Kidney epithelial cell (primary cell): ENCODE measurements at regions not wholly inside any gene's neighbourhood (a gene's known extent, or its start where the extent isn't known, plus 50 kb on each side); places are given as distances from the start of the nearest gene placed in this dataset.

Experiments
- DNase-seq: peaks from one replicate; pipeline ENCODE4 v3.0.0-alpha.2; 2010; ENCODE audit warnings: low read depth
- H3K27me3 ChIP-seq: 2 replicates; pipeline ENCODE4 v1.6.0; 2011; ENCODE audit warnings: low read length; ENCODE audit not compliant: control insufficient read depth, insufficient read depth
- H3K36me3 ChIP-seq: 2 replicates; pipeline ENCODE4 v1.5.1; 2011; ENCODE audit warnings: low read length; ENCODE audit not compliant: control insufficient read depth, insufficient read depth
- H3K4me3 ChIP-seq: 2 replicates; pipeline ENCODE4 v1.5.1; 2011; ENCODE audit warnings: low read depth, mild to moderate bottlenecking, control low read depth, low read length
- CTCF ChIP-seq: IDR thresholded peaks from 2 replicates; pipeline ENCODE4 v1.5.1; 2011; ENCODE audit warnings: mild to moderate bottlenecking, moderate library complexity, low read length, control low read depth, inconsistent platforms; ENCODE audit not compliant: insufficient read depth, poor library complexity, severe bottlenecking

- H3K4me3 ChIP-seq: no peak overlapping the region
- no peaks in the 10 kb centered on the region for H3K27me3 ChIP-seq
- H3K36me3 ChIP-seq: no peaks in the 10 kb centered on the region
- TF ChIP-seq CTCF: no peak
- no peak for DNase-seq
Observed at GRCh38 chr2:145958611-145959010, 1438.7 kb upstream of the ZEB2 start.

GRCh38 chr2:145957929-145958328 lies 1438.0 kb upstream of the ZEB2 start:
- no peak for TF ChIP-seq CTCF
- H3K4me3 ChIP-seq: no peak overlapping the region
- DNase-seq: no peak
- H3K27me3 ChIP-seq: no peaks in the 10 kb centered on the region
- H3K36me3 ChIP-seq: no peaks in the 10 kb centered on the region

- no peak for TF ChIP-seq CTCF
- DNase-seq: no peak
- Histone ChIP-seq H3K4me3 (no peak overlapping the region), H3K36me3 (no peaks in the 10 kb centered on the region), H3K27me3 (no peaks in the 10 kb centered on the region)
Observed at GRCh38 chr2:145939949-145940348, 1420.0 kb upstream of the ZEB2 start.

- DNase-seq: no peak
- H3K36me3 ChIP-seq: no peaks in the 10 kb centered on the region
- no peak for TF ChIP-seq CTCF
- no peaks in the 10 kb centered on the region for H3K27me3 ChIP-seq
- no peak overlapping the region for H3K4me3 ChIP-seq
Observed at GRCh38 chr2:145935016-145935415, 1415.1 kb upstream of the ZEB2 start.

GRCh38 chr2:145931781-145932395 lies 1412.0 kb upstream of the ZEB2 start:
- no peak overlapping the region for H3K4me3 ChIP-seq
- no peak for TF ChIP-seq CTCF
- no peaks in the 10 kb centered on the region for H3K27me3 ChIP-seq
- no peaks in the 10 kb centered on the region for H3K36me3 ChIP-seq
- no peak for DNase-seq

GRCh38 chr2:145930318-145930717 lies 1410.4 kb upstream of the ZEB2 start:
- Histone ChIP-seq H3K36me3 (no peaks in the 10 kb centered on the region), H3K27me3 (no peaks in the 10 kb centered on the region), H3K4me3 (no peak overlapping the region)
- no peak for TF ChIP-seq CTCF
- no peak for DNase-seq
